HTR-8/SVneo (cell line): ENCODE measurements at regions not wholly inside any gene's neighbourhood (a gene's known extent, or its start where the extent isn't known, plus 50 kb on each side); places are given as distances from the start of the nearest gene placed in this dataset.

Source experiments
- DNase-seq: peaks from one replicate; pipeline ENCODE4 v3.0.0; 2011; ENCODE audit warnings: low spot score, mixed read lengths; ENCODE audit not compliant: insufficient read length
- FAIRE-seq: peaks from 2 replicates; lab custom pipeline; 2011; peaks lifted over from hg19 to GRCh38; lab: Jason Lieb, UNC

DNA sequence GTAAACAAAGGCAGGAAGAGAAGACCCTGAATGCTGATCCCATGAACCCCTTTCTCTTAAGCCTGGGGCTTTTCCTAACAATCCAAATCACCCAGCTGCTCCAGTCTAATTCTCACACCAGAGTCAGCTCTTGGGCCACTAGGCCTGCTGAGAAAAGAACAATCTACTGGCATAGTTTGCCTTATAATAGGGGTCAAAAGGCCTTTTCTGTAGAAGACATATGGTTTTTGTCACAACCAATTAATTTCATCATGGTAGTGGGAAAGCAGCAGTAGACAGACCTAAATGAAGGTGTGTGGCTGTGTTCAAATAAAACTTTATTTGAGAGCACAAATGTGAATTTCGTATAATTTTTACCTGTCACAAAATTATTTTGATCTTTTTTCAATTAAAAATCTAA, 994.7 kb upstream of the EPHA7 start:
- no peak for DNase-seq

DNA sequence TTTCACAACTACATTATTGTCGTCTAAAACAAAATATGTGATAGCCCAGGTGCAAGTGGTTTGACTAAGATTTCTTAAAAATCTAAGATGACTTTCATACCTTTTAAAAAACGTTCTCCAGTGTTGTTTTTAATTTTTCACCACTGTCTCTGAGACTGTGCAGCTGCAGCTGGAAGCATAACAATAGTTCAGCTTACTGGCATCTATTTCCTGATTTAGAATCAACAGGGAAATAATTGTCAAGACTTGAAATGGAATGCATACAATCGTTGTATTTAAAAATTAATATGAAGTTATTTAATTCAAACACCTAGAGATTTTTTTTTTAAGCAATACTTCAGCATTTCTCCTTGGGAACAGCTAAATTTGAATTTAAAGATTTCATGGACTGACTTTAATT, 982.0 kb upstream of the EPHA7 start:
- DNase-seq (no peak), FAIRE-seq (no peak)

More for the DNA sequence above, 994.7 kb upstream of the EPHA7 start:
- no peak for FAIRE-seq

DNA sequence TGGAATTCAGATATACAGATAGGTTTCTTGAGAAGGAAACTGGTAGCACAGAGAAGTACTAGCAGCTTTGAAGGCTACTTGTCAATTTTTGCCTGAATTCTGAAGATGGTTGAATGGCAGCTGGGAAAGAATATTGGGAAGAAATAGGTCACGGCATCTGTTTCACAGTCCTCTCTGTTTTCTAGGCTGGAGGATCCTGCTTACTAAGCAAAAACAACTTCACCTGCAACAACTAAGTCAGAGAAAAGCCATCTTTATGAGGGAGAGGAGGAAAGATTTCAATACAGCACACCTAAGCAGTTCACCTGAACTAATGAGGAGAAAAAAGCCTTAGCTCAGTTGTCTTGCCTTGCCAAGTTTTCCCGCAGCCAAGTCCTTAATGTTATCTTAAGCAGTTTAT, 975.5 kb upstream of the EPHA7 start:
- no peak for FAIRE-seq
- DNase-seq = no peak

DNA sequence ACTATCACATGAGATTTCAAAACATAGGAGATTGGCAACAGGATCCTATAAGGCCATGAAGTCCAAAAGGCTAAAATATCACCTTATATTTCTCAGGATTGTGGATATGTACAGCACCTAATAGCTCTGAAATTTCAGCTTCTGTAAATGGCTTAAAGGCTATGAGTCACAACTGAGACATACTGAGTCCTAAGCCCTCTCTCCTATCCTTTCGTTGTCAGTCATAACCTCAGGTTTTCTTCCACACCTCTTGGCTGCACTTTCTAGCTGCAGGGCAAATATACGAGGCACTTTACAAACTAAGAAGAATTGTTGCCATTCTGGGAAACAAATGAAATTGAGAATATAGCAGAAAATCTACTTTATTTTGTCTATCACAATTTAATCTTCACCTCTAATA, 969.9 kb upstream of the EPHA7 start:
- FAIRE-seq (no peak), DNase-seq (no peak)

DNA sequence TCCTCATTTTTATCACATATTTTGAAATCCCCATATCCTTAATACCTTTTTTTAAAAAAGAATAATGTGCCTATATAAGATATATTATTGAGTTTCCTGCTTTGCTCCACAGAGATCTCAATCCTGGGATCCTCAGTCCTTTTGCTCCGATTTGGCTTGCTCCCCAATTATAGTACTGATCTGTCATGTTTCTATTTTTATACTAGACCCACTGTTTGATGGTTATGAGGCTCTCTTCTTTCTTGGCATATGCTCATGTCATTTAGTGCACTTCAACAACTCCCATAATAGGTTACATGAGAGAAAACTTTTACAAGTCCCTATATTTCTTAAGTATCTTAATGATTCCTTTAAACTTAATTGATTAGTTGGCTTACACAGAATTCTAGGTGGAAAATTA, 958.5 kb upstream of the EPHA7 start:
- FAIRE-seq (no peak), DNase-seq (no peak)

DNA sequence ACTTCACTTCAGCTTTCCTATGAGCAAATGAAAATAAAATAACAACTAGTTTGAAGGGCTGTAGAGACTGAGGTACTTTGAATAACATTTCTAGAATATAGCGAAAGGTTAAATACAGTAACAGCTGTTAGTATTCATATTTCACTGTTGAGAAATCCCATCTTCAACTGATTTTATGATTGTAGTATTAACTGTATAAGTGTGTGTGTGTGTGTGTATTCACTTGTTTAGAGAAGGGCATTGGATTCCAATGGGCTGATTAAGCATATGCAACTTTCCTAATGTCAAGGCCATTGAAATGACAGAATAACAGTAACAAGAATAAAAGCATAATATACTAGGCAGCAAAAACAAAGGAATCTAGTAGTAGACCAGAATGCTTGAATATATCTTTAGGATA, 957.5 kb upstream of the EPHA7 start:
- DNase-seq (no peak), FAIRE-seq (no peak)

DNA sequence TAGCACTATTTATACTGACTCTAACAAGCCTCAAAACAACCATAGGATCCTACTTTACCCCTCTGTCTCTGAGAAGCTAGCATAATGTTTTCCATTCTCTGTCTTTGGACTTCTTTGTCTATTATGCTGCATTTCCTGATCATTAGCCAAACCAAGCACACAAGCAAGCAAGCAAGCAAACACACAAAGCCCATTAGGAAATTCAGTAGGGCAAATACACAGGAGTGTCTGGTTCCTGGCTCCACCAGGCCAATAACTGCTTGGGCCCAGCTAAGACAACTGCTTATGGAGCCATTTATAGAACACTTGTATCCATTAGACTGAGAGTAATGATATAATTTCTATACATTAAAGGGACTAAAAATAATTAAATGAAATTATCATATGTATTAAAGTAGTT, 952.9 kb upstream of the EPHA7 start:
- FAIRE-seq (no peak), DNase-seq (no peak)

DNA sequence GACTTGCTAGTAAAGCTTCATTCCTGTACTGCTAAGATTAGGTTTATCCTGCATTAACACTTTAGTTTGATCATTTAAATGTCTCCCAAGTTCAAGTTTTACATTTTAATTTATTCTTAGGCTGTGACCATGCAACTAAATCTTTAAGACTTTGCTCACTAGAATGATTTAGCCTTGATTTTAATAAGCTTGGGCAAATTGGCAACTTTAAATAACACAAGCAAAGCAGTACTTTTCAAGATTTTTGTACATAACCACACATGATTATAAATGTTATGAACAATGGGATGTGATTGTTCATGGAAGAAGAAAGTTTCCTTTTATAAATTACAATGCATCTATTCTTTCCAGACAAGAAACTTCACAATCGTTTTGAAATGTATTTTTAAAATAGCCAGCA, 948.0 kb upstream of the EPHA7 start:
- DNase-seq (no peak), FAIRE-seq (no peak)

DNA sequence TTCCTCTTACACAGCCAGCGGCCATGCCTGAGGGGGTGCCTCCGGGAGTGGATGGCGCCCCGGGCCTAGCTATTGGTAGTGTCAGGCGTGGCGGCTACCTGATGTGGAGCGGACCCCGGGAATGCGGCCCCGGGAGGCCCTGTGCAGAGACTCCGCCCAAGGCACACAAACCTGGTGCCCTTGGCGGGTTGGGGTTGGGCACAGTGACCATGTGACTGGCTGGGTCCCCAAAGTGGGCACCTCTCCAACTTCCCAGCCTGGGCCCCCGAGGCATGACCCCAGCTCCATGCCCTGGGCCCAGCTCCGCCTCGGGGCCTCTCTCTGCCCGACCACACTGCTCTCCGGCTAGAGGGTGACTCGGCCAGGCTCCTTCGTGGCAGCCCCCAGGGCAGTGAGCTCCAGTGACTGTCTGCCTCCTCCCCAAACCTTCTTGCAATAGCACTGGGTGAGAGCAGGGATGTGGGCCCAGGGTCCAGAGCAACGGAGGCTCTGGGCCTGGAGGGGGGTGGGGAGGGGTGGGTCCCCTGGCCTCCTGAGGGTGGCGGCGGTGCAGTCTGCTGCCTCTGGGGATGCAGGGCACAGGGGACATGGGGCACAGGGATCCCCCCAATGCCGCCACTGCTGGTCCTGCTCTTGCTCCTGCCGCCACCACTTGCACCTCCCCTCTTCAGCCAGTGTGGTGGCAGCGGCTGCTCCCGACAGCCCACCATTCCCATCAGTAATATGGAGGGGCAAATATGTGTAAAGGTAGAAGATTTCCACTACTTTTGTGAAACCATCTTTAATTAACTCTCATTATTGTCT, 942.9 kb upstream of the EPHA7 start:
- no peak for FAIRE-seq
- DNase-seq = no peak

DNA sequence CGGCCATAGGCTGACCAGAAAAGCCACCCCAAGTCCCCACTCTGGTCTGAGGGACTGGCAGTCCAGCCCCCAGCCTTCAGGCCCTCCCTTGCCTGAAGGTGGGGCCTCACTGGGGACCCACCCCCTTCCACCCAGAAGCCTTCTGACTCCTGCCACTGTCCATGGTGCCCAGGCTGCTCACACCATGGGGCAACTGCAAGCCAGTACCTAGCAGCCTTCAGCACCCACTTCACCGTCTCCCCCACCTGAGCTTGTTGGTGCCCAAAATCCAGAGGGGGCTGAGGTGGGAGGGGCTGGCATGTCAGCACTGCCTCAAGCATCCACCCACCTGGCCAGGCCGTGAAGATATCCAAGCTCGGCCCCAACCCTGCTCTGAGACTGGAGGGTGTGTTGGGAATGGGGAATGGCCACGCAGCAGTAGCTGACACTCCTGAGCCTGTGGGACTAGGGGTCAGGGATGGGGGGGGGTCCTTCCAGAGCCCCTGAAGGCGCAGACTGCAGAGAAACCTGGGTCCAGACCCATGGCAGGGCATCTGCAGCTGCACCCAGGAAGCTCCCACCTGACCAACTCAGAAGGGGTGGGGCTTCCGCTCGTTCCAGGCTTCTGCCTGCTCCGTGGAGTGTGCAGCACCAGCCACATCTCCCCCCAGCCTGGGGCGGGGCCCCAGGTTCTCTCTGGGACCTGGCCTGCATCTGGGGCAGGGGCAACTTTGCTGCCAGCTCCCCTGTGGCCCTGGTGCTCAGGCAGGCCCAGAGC, 942.1 kb upstream of the EPHA7 start:
- FAIRE-seq (no peak), DNase-seq (no peak)

DNA sequence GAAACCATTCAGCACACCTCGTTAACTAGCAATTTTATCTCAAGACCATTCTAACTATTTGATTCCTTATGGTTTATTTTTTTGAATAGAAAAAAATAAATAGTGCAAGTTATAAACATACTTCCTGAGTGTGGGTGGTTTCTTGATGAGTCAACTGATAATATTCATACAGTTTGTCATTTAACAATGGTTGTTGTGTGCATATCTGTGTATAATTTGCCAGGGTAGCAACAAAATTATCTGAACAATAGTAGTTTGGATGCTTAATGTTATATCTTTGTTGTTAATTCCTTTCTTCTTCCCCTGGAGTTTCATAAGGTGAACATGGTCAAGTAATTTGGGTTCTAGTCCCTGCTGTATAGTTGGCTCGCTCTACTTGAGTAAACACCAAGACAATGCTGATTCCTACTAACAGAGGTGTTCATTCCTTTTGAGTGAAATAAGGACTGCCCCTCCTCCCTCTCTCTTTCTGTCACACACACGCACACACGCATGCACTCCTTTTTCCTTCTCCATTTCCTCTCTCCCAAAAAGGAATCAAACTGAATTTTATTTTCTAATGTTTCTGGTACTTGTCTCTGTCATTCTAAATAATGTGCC, 938.1 kb upstream of the EPHA7 start:
- FAIRE-seq (no peak), DNase-seq (no peak)

DNA sequence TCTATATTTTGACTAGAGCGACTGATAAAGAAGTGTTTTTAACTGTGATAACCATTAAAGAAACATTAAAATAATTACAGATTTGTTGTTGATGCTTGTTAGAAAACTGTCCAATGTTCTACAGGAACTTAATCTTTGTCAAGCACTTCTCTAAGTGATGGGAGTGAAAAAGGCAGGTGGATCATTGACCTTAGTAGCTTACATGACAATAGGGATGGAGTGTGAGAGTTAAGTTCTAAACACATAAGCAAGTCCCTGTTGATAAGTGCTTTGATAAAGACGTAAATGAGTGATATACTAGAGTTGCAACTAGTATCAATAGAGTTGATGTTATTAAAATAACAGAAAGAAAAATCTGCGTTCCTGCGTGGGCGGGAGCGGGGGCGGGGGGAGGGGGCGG, 931.5 kb upstream of the EPHA7 start:
- no peak for FAIRE-seq

DNA sequence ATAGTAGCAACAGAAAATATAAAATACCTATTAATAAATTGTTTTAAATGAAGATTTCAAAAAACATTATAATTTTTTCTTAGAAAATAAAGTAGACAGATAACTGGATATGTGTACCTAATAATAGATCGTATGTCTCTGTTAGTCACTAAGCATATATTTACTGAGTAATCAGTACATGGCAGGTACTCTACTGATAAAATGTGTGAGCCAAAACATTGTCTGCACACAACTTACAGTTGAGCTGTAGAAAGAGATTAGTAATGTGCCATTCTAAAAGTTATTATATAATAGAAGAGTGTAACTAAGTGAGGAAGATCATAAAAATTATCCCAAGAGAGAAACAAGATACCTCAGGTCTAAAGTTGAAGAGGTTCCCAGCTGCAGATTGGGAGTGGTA, 929.9 kb upstream of the EPHA7 start:
- DNase-seq (no peak), FAIRE-seq (no peak)

More for the DNA sequence above, 931.5 kb upstream of the EPHA7 start:
- no peak for DNase-seq

DNA sequence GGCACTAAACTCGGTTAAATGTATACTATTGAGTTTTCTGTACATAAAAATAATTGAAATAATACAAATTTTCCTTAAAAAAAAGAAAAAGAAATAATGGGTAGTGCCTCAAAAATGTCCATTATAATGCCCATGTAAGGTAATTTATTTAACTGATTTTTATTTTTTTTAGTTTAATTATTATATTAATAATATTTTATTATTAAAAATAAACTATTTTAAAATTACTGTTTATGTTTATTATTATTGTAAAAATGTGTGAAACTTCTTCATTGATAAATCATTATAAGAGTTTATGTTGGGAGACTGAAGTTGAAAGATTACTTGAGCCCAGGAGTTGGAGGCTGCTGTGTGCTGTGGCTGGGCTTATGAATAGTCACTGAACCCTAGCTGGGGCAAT, 925.5 kb upstream of the EPHA7 start:
- no peak for DNase-seq
- no peak for FAIRE-seq

DNA sequence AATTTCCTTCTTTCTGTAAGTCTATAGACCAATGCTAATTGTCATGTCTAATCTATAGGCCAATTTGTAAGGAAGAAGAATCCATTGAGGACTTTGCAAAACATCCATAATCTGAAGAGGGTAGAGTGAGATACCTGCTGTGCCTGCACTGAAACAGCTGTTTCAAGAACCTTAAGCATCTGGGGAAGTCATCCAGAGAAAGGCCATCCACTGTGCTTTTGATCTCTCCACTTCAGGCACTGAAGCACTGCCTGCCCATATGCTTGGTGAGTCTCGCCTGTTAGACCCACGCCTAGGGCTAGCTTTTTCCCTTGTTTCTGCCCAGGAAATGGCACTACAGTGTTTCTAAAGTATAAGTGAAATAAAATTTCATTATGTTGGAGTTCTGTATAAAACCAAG, 921.8 kb upstream of the EPHA7 start:
- FAIRE-seq (no peak), DNase-seq (no peak)

DNA sequence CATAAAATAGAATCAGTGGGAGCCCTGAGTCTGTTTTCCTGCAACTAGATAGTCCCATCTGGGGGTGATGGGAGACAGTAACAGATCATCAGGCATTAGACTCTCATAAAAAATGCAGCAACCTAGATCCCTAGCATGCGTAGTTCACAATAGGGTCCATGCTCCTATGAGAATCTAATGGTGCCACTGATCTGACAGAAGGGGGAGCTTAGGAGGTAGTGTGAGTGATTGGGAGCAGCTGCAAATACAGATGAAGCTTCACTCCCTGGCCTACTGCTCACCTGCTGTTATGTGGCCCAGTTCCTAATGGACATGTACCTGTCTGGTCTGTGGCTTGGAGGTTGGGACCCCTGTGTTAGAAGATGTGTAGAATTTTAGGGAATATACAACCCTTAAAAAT, 904.5 kb upstream of the EPHA7 start:
- FAIRE-seq (no peak), DNase-seq (no peak)

DNA sequence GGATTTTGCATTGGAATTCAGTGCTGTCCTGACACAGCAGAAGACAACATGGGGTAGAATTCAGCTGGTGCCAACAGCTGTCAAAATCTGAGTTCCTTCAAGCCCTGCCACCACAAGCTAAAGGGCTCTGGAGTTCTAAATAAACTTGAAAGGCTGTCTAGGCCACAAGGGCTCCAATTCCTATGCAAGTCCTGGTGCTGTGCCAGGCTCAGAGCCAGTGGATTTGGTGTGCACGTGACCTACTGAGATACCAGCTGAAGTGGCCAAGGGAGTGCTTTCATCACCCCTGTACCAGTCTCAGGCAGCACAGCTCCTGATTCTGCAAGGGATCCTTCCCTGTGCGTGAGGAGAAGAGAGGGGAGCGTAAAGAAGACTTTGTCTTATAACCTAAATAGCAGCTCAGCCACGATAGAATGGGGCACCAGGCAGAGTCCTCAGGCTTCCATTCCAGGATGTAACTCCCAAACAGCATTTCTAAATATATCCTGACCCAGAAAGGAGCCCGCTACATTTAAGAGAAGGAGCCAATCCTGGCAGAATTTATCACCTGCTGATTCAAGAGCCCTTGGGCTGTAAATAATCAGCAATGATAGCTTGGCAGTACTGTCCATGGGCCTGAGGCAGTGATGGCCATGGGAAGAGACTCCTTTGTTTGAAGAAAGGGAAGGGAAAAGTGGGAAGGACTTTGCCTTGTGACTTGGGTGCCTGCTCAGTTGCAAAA, 881.2 kb upstream of the EPHA7 start:
- no peak for DNase-seq
- FAIRE-seq = no peak

DNA sequence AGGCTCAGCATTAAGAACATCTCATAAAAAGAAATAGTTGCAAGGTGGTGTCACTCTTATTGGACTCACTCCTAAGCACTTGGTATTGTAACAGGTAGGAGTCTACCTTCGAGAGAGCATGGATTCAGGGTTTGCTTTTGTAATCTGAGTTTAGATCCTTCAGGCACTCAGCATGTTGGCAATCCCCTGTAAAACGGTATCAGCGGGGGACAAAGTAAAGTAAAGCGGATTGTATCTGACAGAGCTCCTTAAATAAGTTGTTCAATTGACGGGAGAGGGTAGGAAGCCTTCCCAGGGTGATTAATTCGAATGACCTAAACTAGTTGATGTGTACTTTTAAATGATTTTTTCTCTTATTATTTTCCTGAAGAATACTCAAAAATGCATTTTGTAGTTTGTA, 869.8 kb upstream of the EPHA7 start:
- DNase-seq = no peak
- no peak for FAIRE-seq

DNA sequence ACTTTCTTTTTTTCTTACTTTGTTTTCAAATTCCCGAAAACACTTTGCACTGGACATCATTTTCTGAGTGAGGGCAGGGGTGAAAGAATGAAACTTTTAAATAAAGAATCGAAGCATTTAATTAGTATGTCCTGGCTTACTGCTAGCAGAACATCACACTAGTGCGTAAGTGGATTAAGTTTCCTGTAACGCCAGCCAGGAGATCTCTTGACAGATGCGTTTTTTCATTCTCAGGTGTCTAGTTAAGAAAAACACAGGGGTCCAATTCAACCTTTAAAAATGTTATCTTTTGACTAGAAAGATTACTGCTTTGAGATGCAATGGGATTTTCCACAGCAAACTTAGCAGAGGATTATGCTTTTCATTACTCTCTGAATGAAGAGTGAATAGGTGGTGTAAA, 858.8 kb upstream of the EPHA7 start:
- DNase-seq (no peak), FAIRE-seq (no peak)

DNA sequence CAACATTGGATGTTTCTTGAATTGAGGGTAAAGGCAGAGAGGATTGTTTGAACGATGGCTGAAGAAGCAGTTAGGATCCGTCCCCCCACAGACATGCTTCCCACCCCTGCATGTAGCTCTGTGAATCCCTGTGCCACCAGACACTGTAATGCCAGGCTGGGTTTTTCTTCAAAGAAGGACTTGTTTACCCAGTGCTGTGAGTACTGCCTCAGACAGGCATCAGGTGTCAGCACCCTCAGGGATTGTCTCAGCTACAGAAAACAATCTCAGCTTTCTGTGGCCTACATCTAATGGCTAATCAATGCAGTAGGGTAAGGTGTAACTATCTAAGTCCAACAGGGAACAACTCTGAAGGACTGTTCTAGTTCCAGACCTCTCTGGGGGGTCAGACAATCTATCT, 853.0 kb upstream of the EPHA7 start:
- FAIRE-seq = no peak
- DNase-seq = no peak
